Left renal cortex interstitium (tissue), 4 donors: ENCODE measurements at regions not wholly inside any gene's neighbourhood (a gene's known extent, or its start where the extent isn't known, plus 50 kb on each side); places are given as distances from the start of the nearest gene placed in this dataset.
"Not testable (repeated sequence)": the region's sequence is repeated elsewhere in the genome, so short reads cannot be mapped to it uniquely, and the experiment has no call there.

Experiments
- DNase-seq, 4 donors: peaks; one replicate each; pipeline ENCODE4 v3.0.0-alpha.2; 2013; ENCODE audit warnings: low read depth in 4 of 4, low spot score in 2 of 4, missing footprints in 1 of 4

DNA sequence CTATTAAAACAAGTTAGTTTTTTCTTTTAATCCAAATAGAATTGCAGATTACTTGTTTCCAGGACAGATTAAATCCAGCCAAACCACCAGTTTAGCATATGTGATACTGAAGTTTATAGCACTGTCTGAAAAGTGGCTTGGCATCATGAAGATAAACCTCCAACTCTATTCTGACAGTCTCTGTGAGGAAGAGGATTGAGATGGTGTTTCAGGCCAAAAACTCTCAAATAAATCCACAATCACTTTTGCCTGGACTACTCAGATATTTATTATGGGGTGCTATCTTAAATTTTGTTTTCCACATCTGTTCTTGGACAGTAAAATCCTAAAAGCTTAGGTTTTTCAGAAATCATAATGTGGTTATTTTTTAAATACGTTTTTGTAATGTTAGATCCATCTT is 161.7 kb upstream of the SEMA3C start:
- no peak for DNase-seq

DNA sequence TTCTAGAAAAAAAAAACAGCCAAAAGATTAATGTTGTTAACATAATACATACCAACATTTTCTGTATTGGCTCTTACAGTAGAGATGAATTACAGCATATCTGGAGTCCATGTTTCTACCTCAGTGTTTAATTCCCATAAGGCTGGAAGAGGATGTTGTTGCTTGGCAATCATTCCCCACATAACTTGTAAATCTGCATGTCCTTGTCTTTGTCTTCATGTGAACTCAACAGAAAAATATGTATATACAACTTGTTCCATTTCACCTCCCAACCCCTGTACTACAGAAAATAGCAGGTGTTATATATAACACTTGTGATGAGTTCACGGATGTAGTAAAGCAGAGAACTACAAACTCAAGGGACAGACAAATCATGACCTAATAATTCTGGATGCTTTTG is 160.9 kb upstream of the SEMA3C start:
- DNase-seq = no peak

DNA sequence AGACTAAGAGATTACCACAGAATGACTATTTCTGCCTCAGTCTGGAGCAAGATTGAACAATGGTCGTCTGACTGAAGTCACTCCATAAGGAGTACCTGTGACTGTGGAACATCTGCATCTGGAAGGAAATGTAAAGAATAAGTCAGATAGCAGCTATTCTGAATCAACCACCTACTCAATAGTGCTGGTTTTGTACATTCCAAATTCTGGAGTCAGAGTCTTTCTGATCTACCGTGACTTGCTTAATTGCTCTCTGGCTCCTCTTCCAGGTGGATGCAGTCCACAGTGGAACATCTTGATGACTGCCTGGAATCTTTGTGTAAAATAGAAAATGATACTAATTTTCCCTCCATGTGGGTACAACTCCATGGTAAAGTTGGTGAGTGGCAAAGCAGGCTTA is 156.3 kb upstream of the SEMA3C start:
- DNase-seq = no peak

GRCh38 chr7:81074406-81074805 is 155.6 kb upstream of the SEMA3C start:
- DNase-seq = no peak

DNA sequence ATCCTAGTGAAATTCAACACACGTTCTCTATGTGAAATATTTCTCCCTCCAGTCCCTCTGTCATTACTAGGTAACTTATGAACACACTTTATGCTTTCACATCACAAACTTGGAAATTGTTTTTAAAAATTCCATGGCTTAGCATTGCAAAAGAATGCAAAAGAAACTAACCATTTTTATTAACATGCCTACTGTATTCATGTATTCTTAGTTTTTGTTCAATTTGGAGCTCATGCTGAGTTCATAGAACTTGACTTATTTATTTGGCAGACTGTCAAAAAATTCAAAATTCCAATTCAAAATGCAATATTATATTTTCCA is 155.0 kb upstream of the SEMA3C start:
- DNase-seq = no peak

GRCh38 chr7:81070956-81071355 is 152.1 kb upstream of the SEMA3C start:
- no peak for DNase-seq

DNA sequence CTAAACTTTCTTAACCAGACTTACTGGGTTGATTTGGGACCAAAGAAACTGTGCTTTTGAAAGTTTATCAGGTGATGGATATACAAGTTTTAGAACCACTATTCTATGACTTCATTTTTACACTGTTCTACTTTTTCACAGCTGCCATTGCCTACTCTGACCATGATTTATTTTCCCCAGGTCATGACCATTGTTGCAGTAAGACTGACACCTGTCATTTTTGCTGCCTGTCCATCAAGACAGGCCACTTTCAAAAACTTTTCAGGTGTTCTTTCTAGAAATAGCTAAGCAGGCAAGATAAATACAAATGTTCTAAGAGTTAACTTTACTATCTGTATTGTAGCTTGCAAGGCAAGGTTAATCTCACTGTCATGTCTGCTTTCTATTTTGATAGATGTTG is 147.9 kb upstream of the SEMA3C start:
- no peak for DNase-seq

DNA sequence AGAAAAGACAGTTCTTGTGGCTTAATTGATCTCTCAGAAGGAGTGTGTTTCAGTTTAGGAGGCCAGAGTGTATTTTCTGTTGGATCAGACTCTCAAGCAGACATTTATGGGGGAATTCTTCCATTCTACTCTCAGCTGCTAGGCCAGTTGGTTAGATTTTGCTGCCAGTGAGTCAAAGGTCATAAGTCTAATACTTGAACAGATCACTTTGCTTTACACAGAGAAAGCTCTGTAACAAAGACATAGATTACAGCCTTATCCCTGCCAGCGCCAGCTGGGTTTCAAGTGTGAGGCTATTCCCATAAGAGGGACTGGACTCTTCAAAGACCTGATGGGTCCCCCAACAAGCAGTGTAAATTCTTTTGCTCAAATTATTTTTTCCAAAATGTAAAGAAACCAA is 145.6 kb upstream of the SEMA3C start:
- no peak for DNase-seq

- DNase-seq = no peak
Measured at GRCh38 chr7:81062755-81063154, 143.9 kb upstream of the SEMA3C start.

- not testable (repeated sequence) for DNase-seq
Measured at GRCh38 chr7:81057469-81057868, 138.6 kb upstream of the SEMA3C start.

DNA sequence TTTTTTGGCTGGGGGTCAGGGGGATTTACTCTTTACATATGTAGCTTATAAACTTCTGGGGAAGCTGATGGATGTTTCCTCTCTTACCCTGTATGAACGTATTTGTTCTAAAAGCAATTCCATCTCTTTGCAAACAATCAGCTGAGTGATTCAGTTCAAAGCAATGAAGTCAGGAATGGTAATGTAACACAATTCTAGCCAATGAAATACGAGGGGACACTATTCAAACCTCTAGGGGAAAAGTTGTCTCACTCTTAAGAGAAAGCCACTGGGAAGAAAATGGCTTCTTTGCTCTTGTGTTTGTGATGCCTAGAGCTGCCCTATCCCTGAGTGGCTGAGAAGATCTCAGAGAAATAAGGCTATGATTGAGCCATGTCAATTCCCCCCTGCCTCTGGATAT is 134.8 kb upstream of the SEMA3C start:
- no peak for DNase-seq

DNA sequence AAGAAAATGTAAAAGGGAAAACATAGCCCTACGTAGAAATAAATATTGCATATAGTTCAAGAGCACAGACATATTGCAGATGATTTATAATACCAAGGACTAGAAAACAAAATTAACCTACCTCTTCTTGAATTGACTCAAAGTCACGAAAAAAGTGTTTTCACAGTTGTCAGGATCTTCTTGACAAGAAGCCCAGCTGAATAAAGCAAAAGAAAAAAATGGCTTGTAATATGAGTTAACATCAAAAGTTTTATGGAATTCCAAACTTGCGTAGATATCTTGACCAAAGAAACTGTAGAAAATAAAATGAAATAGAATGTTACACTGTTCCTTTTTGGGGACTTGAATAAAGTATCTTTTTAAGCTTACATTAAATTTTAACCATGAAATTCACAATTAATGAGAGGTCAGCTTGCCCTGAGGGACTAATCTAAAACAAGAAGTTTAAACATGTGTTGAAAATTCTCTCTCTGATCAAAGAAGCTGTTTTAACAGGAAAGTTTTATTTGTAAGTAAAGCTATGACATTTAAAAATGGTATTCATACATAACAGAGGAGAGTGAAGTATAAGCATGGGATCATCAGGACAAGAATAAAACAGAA is 133.1 kb upstream of the SEMA3C start:
- no peak for DNase-seq

GRCh38 chr7:81045491-81046030 is 126.7 kb upstream of the SEMA3C start:
- DNase-seq = no peak

- not testable (repeated sequence) for DNase-seq
Measured at GRCh38 chr7:81042646-81043045, 123.8 kb upstream of the SEMA3C start.

GRCh38 chr7:81040496-81040895 is 121.6 kb upstream of the SEMA3C start:
- DNase-seq = no peak

GRCh38 chr7:81036871-81037270 is 118.0 kb upstream of the SEMA3C start:
- DNase-seq = no peak

- no peak for DNase-seq
Measured at GRCh38 chr7:81036057-81036456, 117.2 kb upstream of the SEMA3C start.

DNA sequence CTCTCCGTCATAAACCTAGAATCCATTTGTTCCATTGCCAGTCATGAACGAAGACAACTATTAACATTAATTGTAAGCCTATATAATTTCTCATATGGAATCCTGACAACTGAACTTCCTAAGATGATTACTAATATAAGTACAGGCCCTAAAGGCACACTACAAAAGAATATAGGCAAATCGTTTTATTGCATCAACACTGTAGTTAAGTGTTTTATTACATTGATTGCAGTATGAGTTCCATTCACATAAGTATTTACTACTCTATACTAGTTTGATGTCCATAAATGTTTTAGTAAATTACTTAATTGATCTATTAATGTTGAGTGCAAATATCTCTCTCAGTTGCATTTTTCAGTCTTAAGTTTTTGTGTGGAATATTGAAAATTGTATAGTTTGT is 113.1 kb upstream of the SEMA3C start:
- no peak for DNase-seq

DNA sequence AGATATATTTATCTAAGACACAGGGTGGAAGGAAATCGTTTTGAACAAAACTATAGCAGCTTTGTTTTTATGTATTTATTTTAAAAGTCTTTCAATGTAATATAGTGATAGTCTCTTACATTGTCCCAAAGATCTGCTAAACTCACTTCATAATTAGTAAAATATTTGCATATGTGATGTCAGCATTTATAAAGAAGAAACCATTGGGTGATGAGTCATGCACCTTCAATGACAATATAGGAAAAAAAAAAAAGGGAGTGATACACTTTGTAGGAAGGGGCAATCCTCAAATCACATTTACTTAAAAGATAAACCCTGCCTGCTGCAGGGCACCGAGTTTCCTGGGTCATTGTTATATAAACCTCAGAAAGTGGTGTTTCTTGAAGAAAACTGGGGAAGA is 112.4 kb upstream of the SEMA3C start:
- DNase-seq = no peak

DNA sequence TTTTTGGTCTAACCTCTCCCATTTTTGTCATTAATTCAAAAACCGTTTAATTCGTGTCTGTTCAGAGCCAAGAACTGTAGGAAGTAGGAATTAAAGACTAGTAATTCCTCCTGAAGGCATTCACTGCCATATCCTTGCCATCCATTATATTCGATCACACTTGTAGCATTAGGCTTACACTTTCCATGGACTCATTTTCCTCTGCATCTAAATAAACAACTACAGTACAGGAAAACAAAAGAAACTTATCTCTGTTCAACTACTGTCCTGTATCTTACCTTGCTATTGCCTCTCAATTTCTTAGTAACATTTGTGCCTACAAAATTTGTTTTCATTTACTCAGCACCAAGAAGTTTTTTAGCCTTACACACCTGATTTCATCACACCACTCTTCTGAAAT is 111.6 kb upstream of the SEMA3C start:
- DNase-seq = no peak

GRCh38 chr7:81029511-81029910 is 110.7 kb upstream of the SEMA3C start:
- DNase-seq = no peak

DNA sequence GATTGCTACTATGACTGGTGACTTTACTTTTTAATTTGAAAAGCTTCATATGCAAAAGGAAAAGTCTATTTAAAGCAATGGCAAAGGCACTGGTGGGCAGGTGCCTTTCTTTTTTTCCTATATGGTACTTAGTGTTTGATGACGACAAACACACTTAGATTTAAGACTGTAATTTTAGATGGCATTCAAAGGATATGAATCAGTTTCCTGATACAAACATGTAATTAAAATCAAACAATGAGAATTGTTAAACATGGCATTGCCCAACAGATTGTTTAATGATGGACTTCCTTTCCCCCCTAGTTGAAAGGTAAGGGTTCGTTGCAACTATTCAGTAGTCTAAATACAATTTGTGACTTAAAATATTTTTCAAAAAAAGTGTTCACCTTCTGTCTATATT is 106.5 kb upstream of the SEMA3C start:
- no peak for DNase-seq

- DNase-seq = no peak
Measured at GRCh38 chr7:81014908-81015307, 96.1 kb upstream of the SEMA3C start.
